GM20000 (cell line): ENCODE measurements at regions not wholly inside any gene's neighbourhood (a gene's known extent, or its start where the extent isn't known, plus 50 kb on each side); places are given as distances from the start of the nearest gene placed in this dataset.

Experiments
- DNase-seq: peaks from one replicate; pipeline ENCODE4 v3.0.0; 2012; ENCODE audit warnings: low spot score
- TF ChIP-seq, protein P1 (sequence below): IDR thresholded peaks from 2 replicates; pipeline ENCODE4 v1.5.1; 2012; ENCODE audit warnings: mild to moderate bottlenecking, control low read depth; ENCODE audit errors: extremely low read depth, missing control alignments

- TF ChIP-seq, protein P1, sequence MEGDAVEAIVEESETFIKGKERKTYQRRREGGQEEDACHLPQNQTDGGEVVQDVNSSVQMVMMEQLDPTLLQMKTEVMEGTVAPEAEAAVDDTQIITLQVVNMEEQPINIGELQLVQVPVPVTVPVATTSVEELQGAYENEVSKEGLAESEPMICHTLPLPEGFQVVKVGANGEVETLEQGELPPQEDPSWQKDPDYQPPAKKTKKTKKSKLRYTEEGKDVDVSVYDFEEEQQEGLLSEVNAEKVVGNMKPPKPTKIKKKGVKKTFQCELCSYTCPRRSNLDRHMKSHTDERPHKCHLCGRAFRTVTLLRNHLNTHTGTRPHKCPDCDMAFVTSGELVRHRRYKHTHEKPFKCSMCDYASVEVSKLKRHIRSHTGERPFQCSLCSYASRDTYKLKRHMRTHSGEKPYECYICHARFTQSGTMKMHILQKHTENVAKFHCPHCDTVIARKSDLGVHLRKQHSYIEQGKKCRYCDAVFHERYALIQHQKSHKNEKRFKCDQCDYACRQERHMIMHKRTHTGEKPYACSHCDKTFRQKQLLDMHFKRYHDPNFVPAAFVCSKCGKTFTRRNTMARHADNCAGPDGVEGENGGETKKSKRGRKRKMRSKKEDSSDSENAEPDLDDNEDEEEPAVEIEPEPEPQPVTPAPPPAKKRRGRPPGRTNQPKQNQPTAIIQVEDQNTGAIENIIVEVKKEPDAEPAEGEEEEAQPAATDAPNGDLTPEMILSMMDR, result no peak
- no peak for DNase-seq
Observed at GRCh38 chr10:78250313-78251015, 216.8 kb downstream of the RPS24 start.

DNA sequence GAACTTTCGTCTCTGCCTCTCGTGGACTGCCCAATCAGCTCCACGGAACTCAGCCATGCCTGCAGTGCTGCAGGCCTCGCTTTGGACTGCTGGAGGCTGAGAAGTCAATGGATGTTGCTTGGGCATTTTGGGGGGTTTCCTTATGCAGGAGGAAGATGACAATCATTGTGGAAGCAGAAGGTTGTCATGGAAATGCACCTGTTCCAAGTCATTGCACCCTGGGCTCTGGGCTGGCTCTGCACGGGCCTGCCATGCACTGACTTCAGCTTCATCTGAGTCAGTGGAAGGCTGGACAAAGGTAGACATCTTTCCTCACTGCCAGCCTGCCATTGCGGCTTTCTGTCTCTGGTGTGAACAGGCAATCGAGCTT, 217.3 kb downstream of the RPS24 start:
- DNase-seq, result no peak
- TF ChIP-seq, protein P1, result no peak

GRCh38 chr10:78252286-78252685, 218.6 kb downstream of the RPS24 start:
- TF ChIP-seq, protein P1, result no peak
- DNase-seq, result no peak

GRCh38 chr10:78253063-78253853, 219.6 kb downstream of the RPS24 start:
- TF ChIP-seq, protein P1, result no peak
- DNase-seq, result no peak

DNA sequence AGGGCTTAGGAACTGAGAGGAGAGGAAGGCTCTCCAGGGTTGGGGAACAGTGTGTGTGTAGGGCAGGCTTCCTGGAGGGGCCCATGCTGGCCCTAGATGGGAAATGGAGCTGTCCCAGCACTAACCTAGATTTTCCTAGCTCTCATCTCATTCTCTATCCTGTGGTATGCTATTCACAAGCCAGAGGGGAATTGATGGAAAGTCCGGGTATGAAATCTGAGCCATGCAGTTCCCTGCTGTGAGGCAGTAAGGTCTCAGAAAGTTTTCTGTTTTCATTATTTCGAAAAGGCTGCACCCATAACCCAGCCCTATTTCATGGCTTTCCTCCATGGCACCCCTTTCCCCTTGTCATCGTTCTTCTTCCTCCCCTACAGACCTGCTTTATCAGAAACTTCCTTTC, 220.3 kb downstream of the RPS24 start:
- no peak for DNase-seq
- TF ChIP-seq, protein P1, result no peak

DNA sequence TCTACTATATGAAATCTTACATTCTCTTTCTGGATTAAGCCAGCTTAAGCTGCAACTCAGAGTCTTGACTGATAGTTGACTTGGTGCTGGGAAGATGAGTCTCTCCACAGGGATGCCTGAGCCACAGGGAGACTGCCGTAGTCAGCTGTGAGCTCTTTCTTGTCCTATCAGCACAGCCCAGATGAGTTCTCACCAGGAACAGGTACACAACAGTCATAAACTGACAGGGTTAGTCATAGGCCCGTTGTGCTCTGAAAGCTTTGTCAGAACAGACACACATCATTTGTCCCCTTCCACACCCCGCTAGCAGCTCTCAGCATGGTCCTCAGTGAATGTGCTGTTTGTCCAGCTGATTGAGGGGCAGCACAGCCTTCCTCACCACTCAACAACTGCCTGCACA, 221.6 kb downstream of the RPS24 start:
- TF ChIP-seq, protein P1, result no peak
- no peak for DNase-seq

- DNase-seq, result no peak
- TF ChIP-seq, protein P1, result no peak
Observed at GRCh38 chr10:78255796-78256638, 222.4 kb downstream of the RPS24 start.
